GM23338 (cell line): ENCODE measurements at regions not wholly inside any gene's neighbourhood (a gene's known extent, or its start where the extent isn't known, plus 50 kb on each side); places are given as distances from the start of the nearest gene placed in this dataset.

ENCODE experiments used
- ATAC-seq: fragments of 200-7000 bp; cut with Tn5 transposase; 3 replicates; pipeline ENCODE4 v1.9.1; 2020
- DNase-seq: peaks from one replicate; pipeline ENCODE4 v3.0.0-alpha.2; 2015; ENCODE audit warnings: low spot score
- H2AFZ ChIP-seq: fragments of 200-600 bp; sonication (generic); 2 replicates; pipeline ENCODE4 v1.8.0; 2016; ENCODE audit warnings: antibody characterized with exemption, mild to moderate bottlenecking, moderate library complexity
- H3F3A ChIP-seq: fragments of 200-600 bp; sonication (generic); replicated peaks from 2 replicates; pipeline ENCODE4 v1.8.0; 2017; ENCODE audit warnings: antibody characterized with exemption, mixed run types, low read depth
- H3K27ac ChIP-seq: fragments of 200-600 bp; sonication (generic); 2 replicates; pipeline ENCODE4 v1.6.1; 2016; ENCODE audit warnings: low read depth
- H3K27me3 ChIP-seq: fragments of 200-600 bp; sonication (generic); 2 replicates; pipeline ENCODE4 v1.8.0; 2016; ENCODE audit warnings: mild to moderate bottlenecking, mixed run types, moderate library complexity; ENCODE audit not compliant: insufficient read depth
- H3K36me3 ChIP-seq: fragments of 200-600 bp; sonication (generic); 2 replicates; pipeline ENCODE4 v1.8.0; 2016; ENCODE audit warnings: mild to moderate bottlenecking; ENCODE audit not compliant: insufficient read depth
- H3K4me1 ChIP-seq: fragments of 200-600 bp; sonication (generic); 2 replicates; pipeline ENCODE4 v1.8.0; 2016; ENCODE audit warnings: mild to moderate bottlenecking, moderate library complexity; ENCODE audit not compliant: insufficient read depth
- H3K4me2 ChIP-seq: fragments of 200-600 bp; sonication (generic); 2 replicates; pipeline ENCODE4 v1.7.1; 2017; ENCODE audit warnings: mixed run types
- H3K4me3 ChIP-seq: fragments of 200-600 bp; sonication (generic); 2 replicates; pipeline ENCODE4 v1.6.1; 2016; ENCODE audit warnings: mixed run types
- H3K79me2 ChIP-seq: fragments of 200-600 bp; sonication (generic); replicated peaks from 2 replicates; pipeline ENCODE4 v1.8.0; 2017; ENCODE audit warnings: mild to moderate bottlenecking; ENCODE audit not compliant: insufficient read depth
- H3K9me2 ChIP-seq: fragments of 200-600 bp; sonication (generic); 2 replicates; pipeline ENCODE4 v1.8.0; 2017; ENCODE audit not compliant: insufficient read depth
- H4K20me1 ChIP-seq: fragments of 200-600 bp; sonication (generic); replicated peaks from 2 replicates; pipeline ENCODE4 v1.8.0; 2017; ENCODE audit warnings: mild to moderate bottlenecking; ENCODE audit not compliant: insufficient read depth
- H3K27ac Mint-ChIP-seq: 2 replicates; pipeline ENCODE4 v1.8.0; 2020; ENCODE audit warnings: inconsistent platforms, mild to moderate bottlenecking, moderate library complexity, mixed read lengths
- H3K27me3 Mint-ChIP-seq: 3 replicates; pipeline ENCODE4 v1.8.0; 2022; ENCODE audit warnings: low read depth, mild to moderate bottlenecking, moderate library complexity, mixed read lengths, inconsistent platforms; ENCODE audit not compliant: insufficient read depth, poor library complexity
- H3K36me3 Mint-ChIP-seq: 3 replicates; pipeline ENCODE4 v1.8.0; 2021; ENCODE audit warnings: low read depth, mild to moderate bottlenecking, inconsistent platforms, moderate library complexity, mixed read lengths
- H3K4me1 Mint-ChIP-seq: 3 replicates; pipeline ENCODE4 v1.8.0; 2020; ENCODE audit warnings: mild to moderate bottlenecking, inconsistent platforms, mixed read lengths
- H3K4me3 Mint-ChIP-seq: 3 replicates; pipeline ENCODE4 v1.8.0; 2021; ENCODE audit warnings: moderate library complexity, mild to moderate bottlenecking, inconsistent platforms, mixed read lengths
- H3K9me3 Mint-ChIP-seq: 3 replicates; pipeline ENCODE4 v1.8.0; 2020; ENCODE audit warnings: moderate library complexity, mild to moderate bottlenecking, inconsistent platforms, mixed read lengths
- EZH2phosphoT487 ChIP-seq: fragments of 200-600 bp; sonication (generic); IDR thresholded peaks from one replicate; pipeline ENCODE4 v1.8.1; 2018; ENCODE audit warnings: antibody characterized with exemption; ENCODE audit not compliant: unreplicated experiment
- JUNB ChIP-seq: IDR thresholded peaks from one replicate; pipeline ENCODE4 v1.6.1; 2016; ENCODE audit warnings: antibody characterized with exemption; ENCODE audit not compliant: unreplicated experiment
- ZNF114 ChIP-seq: fragments of 250-450 bp; sonication (Bioruptor Pico); IDR thresholded peaks from 2 replicates; pipeline ENCODE4 v1.5.0; 2020; ENCODE audit warnings: mild to moderate bottlenecking, moderate library complexity
- ZNF331 ChIP-seq: fragments of 250-450 bp; sonication (Bioruptor Pico); IDR thresholded peaks from 2 replicates; pipeline ENCODE4 v1.5.0; 2020; ENCODE audit warnings: low read depth, mild to moderate bottlenecking, moderate library complexity
- ZNF462 ChIP-seq: fragments of 250-450 bp; sonication (Bioruptor Pico); IDR thresholded peaks from 2 replicates; pipeline ENCODE4 v1.5.0; 2020; ENCODE audit warnings: mild to moderate bottlenecking, moderate library complexity
- TF ChIP-seq, protein P1 (sequence below): IDR thresholded peaks from one replicate; pipeline ENCODE4 v1.6.1; 2018; ENCODE audit warnings: antibody characterized with exemption; ENCODE audit not compliant: unreplicated experiment

DNA sequence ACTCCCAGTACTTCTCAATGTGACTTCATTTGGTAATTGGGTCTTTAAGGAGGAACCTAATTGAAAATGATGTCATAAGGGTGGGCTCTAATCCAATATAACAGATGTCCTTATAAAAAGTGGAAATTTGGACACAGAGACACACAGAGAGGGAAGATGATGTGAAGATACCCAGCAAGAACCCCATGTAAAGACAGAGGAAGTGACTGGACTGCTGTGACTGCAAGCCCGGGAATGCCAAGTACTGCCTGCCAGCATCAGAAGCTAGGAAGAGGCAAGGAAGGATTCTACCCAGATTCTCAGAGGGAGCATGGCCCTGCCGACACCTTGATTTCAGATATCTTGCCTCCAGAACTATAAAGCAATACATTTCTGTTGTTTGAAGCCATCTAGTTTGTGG, 239.3 kb downstream of the KCTD12 start (continued):
- TF ChIP-seq, protein P1, sequence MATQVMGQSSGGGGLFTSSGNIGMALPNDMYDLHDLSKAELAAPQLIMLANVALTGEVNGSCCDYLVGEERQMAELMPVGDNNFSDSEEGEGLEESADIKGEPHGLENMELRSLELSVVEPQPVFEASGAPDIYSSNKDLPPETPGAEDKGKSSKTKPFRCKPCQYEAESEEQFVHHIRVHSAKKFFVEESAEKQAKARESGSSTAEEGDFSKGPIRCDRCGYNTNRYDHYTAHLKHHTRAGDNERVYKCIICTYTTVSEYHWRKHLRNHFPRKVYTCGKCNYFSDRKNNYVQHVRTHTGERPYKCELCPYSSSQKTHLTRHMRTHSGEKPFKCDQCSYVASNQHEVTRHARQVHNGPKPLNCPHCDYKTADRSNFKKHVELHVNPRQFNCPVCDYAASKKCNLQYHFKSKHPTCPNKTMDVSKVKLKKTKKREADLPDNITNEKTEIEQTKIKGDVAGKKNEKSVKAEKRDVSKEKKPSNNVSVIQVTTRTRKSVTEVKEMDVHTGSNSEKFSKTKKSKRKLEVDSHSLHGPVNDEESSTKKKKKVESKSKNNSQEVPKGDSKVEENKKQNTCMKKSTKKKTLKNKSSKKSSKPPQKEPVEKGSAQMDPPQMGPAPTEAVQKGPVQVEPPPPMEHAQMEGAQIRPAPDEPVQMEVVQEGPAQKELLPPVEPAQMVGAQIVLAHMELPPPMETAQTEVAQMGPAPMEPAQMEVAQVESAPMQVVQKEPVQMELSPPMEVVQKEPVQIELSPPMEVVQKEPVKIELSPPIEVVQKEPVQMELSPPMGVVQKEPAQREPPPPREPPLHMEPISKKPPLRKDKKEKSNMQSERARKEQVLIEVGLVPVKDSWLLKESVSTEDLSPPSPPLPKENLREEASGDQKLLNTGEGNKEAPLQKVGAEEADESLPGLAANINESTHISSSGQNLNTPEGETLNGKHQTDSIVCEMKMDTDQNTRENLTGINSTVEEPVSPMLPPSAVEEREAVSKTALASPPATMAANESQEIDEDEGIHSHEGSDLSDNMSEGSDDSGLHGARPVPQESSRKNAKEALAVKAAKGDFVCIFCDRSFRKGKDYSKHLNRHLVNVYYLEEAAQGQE = no peak
- TF ChIP-seq ZNF331 (CRISPR knock-in tag) (no peak), JUNB (no peak), EZH2phosphoT487 (no peak), ZNF114 (CRISPR knock-in tag) (no peak)

GRCh38 chr13:76645632-76646031, 240.6 kb downstream of the KCTD12 start:
- no peak for TF ChIP-seq ZNF462 (CRISPR knock-in tag)

More at GRCh38 chr13:76645632-76646031, 240.6 kb downstream of the KCTD12 start:
- DNase-seq (no peak), ATAC-seq (no peak)
- H3K36me3 Mint-ChIP-seq = no peaks in the 10 kb centered on the region
- H4K20me1 ChIP-seq = no peaks in the 10 kb centered on the region
- no peaks in the 10 kb centered on the region for H3K9me3 Mint-ChIP-seq
- H3K79me2 ChIP-seq = no peaks in the 10 kb centered on the region
- no peaks in the 10 kb centered on the region for H3K4me1 ChIP-seq
- H3F3A ChIP-seq = no peaks in the 10 kb centered on the region
- H3K27me3 Mint-ChIP-seq = no peaks in the 10 kb centered on the region
- H3K4me3 ChIP-seq = no peak overlapping the region
- H3K27me3 ChIP-seq = no peaks in the 10 kb centered on the region
- H3K4me2 ChIP-seq = no peak overlapping the region
- H3K36me3 ChIP-seq = no peaks in the 10 kb centered on the region
- no peaks in the 10 kb centered on the region for H3K4me1 Mint-ChIP-seq
- H3K9me2 ChIP-seq = 0 out of 2 replicates have a peak, but pooled peaks cover 10% of the 10 kb centered on the region
- H2AFZ ChIP-seq = no peak overlapping the region
- no peak overlapping the region for H3K27ac ChIP-seq
- H3K4me3 Mint-ChIP-seq = no peak overlapping the region
- no peak overlapping the region for H3K27ac Mint-ChIP-seq
